ENCODE measurements at regions not wholly inside any gene's neighbourhood (a gene's known extent, or its start where the extent isn't known, plus 50 kb on each side); places are given as distances from the start of the nearest gene placed in this dataset.

GRCh38 chr1:112318698-112319370 lies 77.2 kb upstream of the CTTNBP2NL start (continued):
- TF ChIP-seq ZNF318 (IDR thresholded peaks at IDR 0.05; ENCODE audit: borderline replicate concordance in 1 of 2, low read depth in 1 of 2) (peak in 1 of 2 experiments; percentile 61; a peak in 1 of 4 replicates), SMARCE1 (IDR thresholded peaks at IDR 0.05) (no peak), MTA1 (IDR thresholded peaks at IDR 0.05; ENCODE audit: borderline replicate concordance) (no peak), ZC3H4 (CRISPR knock-in tag; IDR thresholded peaks at IDR 0.05; ENCODE audit: borderline replicate concordance) (no peak), ZNF589 (CRISPR knock-in tag; IDR thresholded peaks at IDR 0.05; ENCODE audit: low read depth) (peak; percentile 82; the same call in 1 of the 2 replicates), ZNF655 (CRISPR knock-in tag; IDR thresholded peaks at IDR 0.05) (no peak), CBFA2T2 (conservative IDR thresholded peaks at IDR 0.05) (no peak), JUN (IDR thresholded peaks at IDR 0.05; ENCODE audit: borderline replicate concordance, low read depth, low read length) (peak; percentile 27; the same call in 1 of the 2 replicates), JUN (CRISPR knock-in tag; IDR thresholded peaks at IDR 0.05; ENCODE audit: borderline replicate concordance) (no peak), NRF1 (conservative IDR thresholded peaks at IDR 0.05 in 1 of 2, IDR thresholded peaks at IDR 0.05 in 1 of 2) (0 out of 4 replicates have a peak, but pooled peaks of 1 of the 2 experiments have one; percentile 4), ZNF431 (CRISPR knock-in tag; IDR thresholded peaks at IDR 0.05) (no peak), SRSF1 (IDR thresholded peaks at IDR 0.05; ENCODE audit: low read depth, low read length) (no peak), ZFPM2 (CRISPR knock-in tag; IDR thresholded peaks at IDR 0.05) (no peak), MTA2 (IDR thresholded peaks at IDR 0.05; ENCODE audit: low read depth) (no peak), NR1H2 (CRISPR knock-in tag; IDR thresholded peaks at IDR 0.05) (no peak), ZNF778 (CRISPR knock-in tag; IDR thresholded peaks at IDR 0.05) (no peak), EWSR1 (IDR thresholded peaks at IDR 0.05; ENCODE audit: borderline replicate concordance, low read depth, partially characterized antibody) (no peak), CHD1 (IDR thresholded peaks at IDR 0.05; ENCODE audit: low read length) (no peak)
- TF ChIP-seq, protein P1, sequence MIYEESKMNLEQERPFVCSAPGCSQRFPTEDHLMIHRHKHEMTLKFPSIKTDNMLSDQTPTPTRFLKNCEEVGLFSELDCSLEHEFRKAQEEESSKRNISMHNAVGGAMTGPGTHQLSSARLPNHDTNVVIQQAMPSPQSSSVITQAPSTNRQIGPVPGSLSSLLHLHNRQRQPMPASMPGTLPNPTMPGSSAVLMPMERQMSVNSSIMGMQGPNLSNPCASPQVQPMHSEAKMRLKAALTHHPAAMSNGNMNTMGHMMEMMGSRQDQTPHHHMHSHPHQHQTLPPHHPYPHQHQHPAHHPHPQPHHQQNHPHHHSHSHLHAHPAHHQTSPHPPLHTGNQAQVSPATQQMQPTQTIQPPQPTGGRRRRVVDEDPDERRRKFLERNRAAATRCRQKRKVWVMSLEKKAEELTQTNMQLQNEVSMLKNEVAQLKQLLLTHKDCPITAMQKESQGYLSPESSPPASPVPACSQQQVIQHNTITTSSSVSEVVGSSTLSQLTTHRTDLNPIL (CRISPR knock-in tag; IDR thresholded peaks at IDR 0.05) = no peak

All from K562 (cell line).